Brain microvascular endothelial cell (primary cell): ENCODE measurements at regions not wholly inside any gene's neighbourhood (a gene's known extent, or its start where the extent isn't known, plus 50 kb on each side); places are given as distances from the start of the nearest gene placed in this dataset.
"Not testable (repeated sequence)": the region's sequence is repeated elsewhere in the genome, so short reads cannot be mapped to it uniquely, and the experiment has no call there.

Source experiments
- DNase-seq: peaks from one replicate; pipeline ENCODE4 v3.0.0-alpha.2; 2020
- H3K27ac ChIP-seq: fragments of 250-450 bp; sonication (Bioruptor Pico); 2 replicates; pipeline ENCODE4 v1.5.1; 2020; ENCODE audit warnings: mild to moderate bottlenecking, moderate library complexity
- H3K27me3 ChIP-seq: fragments of 250-450 bp; sonication (Bioruptor Pico); replicated peaks from 2 replicates; pipeline ENCODE4 v1.5.1; 2020; ENCODE audit warnings: mild to moderate bottlenecking
- H3K36me3 ChIP-seq: fragments of 250-450 bp; sonication (Bioruptor Pico); replicated peaks from 2 replicates; pipeline ENCODE4 v1.5.1; 2020; ENCODE audit warnings: mild to moderate bottlenecking
- H3K4me3 ChIP-seq: 2 replicates; pipeline ENCODE4 v1.5.1; 2011; ENCODE audit warnings: low read depth, mild to moderate bottlenecking, control low read depth, low read length, moderate library complexity
- CTCF ChIP-seq: IDR thresholded peaks from 2 replicates; pipeline ENCODE4 v1.5.1; 2011; ENCODE audit warnings: low read depth, mild to moderate bottlenecking, moderate library complexity, low read length, control low read depth, inconsistent platforms; ENCODE audit errors: missing control alignments
- in situ Hi-C: cut with HindIII; loops from 2 replicates; pipeline ENCODE4 v1.10.0; 2017; ENCODE audit warnings: low sequenced_read_pairs, low pct_ligation_motif_present

GRCh38 chrY:19005579-19005978 lies 232.0 kb upstream of the HSFY2 start:
- Histone ChIP-seq H3K36me3 (no peaks in the 10 kb centered on the region), H3K27ac (no peak overlapping the region), H3K27me3 (no peaks in the 10 kb centered on the region), H3K4me3 (no peak overlapping the region)
- TF ChIP-seq CTCF = no peak
- DNase-seq = no peak
- in situ Hi-C loops = no loop called here

GRCh38 chrY:18997635-18998240 lies 224.2 kb upstream of the HSFY2 start:
- in situ Hi-C loops = no loop called here
- Histone ChIP-seq H3K27me3 (no peaks in the 10 kb centered on the region), H3K36me3 (no peaks in the 10 kb centered on the region), H3K4me3 (no peak overlapping the region), H3K27ac (no peak overlapping the region)
- no peak for DNase-seq
- TF ChIP-seq CTCF = no peak

DNA sequence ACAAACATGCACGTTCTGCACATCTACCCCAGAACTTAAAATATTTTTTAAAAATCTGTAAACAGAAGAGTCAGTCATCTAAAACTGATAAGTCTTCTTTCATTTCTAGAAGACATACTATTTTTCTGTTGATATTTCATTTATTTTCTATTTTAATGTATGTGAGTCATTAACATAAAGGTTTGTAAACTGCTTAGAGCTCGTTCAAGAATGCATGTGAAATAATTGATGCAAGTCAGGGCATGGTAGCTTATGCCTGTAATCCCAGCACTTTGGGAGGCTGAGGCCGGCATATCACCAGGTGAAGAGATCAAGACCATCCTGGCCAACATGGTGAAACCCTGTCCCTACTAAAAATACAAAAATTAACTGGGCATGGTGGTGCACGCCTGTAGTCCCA lies 219.9 kb upstream of the HSFY2 start:
- Histone ChIP-seq H3K4me3 (no peak overlapping the region), H3K27me3 (no peaks in the 10 kb centered on the region), H3K36me3 (no peaks in the 10 kb centered on the region), H3K27ac (no peak overlapping the region)
- TF ChIP-seq CTCF = no peak
- in situ Hi-C loops = no loop called here
- no peak for DNase-seq

GRCh38 chrY:18992684-18993083 lies 219.1 kb upstream of the HSFY2 start:
- H3K36me3 ChIP-seq, DNase-seq, H3K4me3 ChIP-seq, H3K27ac ChIP-seq, in situ Hi-C loops, H3K27me3 ChIP-seq: not testable (repeated sequence)

GRCh38 chrY:18989356-18989755 lies 215.8 kb upstream of the HSFY2 start:
- no peak overlapping the region for H3K4me3 ChIP-seq
- in situ Hi-C loops = no loop called here
- no peaks in the 10 kb centered on the region for H3K27me3 ChIP-seq
- no peak for DNase-seq
- no peak overlapping the region for H3K27ac ChIP-seq
- no peaks in the 10 kb centered on the region for H3K36me3 ChIP-seq
- no peak for TF ChIP-seq CTCF

DNA sequence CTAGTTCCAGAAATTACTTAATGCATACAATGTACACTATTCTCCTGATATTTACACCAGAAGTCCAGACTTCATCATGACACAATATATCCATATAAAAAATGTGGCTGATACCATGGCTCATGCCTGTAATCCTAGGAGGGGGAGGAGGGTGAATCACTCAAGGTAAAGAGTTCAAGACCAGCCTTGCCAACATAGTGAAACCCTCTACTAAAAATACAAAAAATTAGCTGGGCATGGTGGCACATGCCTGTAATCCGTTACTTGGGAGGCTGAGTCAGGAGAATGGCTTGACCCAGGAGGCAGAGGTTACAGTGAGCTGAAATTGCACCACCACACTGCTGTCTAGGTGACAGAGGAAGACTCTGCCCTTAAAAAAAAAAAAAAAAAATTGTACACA lies 192.5 kb upstream of the HSFY2 start:
- no peak for TF ChIP-seq CTCF
- DNase-seq = no peak
- H3K27ac ChIP-seq = no peak overlapping the region
- H3K36me3 ChIP-seq = no peaks in the 10 kb centered on the region
- no peaks in the 10 kb centered on the region for H3K27me3 ChIP-seq
- in situ Hi-C loops = no loop called here
- H3K4me3 ChIP-seq = no peak overlapping the region
